Liver (tissue), 3 donors: ENCODE measurements at regions not wholly inside any gene's neighbourhood (a gene's known extent, or its start where the extent isn't known, plus 50 kb on each side); places are given as distances from the start of the nearest gene placed in this dataset.

Experiments used
- EGR1 ChIP-seq, 2 donors: IDR thresholded peaks; 2 replicates each; pipeline ENCODE4 v1.6.1; 2016 to 2018; ENCODE audit warnings: antibody characterized with exemption in 2 of 2, low read depth in 2 of 2
- FOXA1 ChIP-seq: IDR thresholded peaks from 2 replicates; pipeline ENCODE4 v1.6.1; 2016; ENCODE audit warnings: antibody characterized with exemption
- TF ChIP-seq, protein P1 (sequence below): fragments of 150-350 bp; IDR thresholded peaks from 2 replicates; pipeline ENCODE4 v1.5.1; 2017; ENCODE audit warnings: improper control_type of control experiment, low read depth, low read length; ENCODE audit not compliant: missing input control
- TF ChIP-seq, protein P2 (sequence below): IDR thresholded peaks from 2 replicates; pipeline ENCODE4 v1.6.1; 2016; ENCODE audit warnings: antibody characterized with exemption, mild to moderate bottlenecking
- donor health status: healthy.
- donor health status: healthy.

DNA sequence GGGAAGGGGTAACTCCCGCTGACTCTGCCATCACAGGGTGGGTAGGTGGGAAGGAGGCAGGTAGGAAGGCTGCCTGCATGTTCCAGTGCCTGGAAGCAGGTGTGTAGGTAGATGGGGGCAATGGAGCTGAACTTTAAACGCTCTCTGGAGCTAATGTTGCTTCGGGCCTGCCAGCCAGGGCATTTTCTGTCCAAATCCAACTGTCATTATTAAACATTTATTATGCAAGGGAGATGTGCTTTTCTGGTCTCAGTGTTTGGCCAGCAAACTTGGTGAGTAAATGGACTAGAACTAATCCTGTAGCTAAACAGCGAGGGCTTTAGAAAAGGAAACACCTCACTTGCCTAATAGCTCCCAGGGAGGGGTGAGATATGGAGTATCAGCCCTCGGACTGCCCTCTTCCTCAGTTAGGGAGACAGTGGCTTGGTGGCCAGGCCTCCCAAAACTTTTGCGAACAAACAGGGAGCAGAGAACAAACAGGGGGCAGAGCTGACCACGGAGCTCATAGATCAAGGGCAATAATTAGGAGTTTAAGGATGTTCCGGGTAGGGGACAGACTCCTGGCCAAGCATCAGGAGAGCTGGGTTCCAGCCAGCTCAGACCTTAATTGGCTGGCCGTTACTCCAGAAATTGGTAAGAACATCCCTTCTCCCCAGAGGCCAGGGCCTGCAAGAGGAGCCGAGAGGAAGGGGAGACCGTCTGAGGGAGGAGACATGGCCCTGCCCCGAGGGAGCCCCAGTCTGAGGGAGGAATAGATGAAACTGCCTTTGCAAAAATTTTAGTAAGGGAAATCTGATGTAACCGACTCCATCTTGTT, 131.1 kb downstream of the VEGFA start:
- TF ChIP-seq, protein P1, sequence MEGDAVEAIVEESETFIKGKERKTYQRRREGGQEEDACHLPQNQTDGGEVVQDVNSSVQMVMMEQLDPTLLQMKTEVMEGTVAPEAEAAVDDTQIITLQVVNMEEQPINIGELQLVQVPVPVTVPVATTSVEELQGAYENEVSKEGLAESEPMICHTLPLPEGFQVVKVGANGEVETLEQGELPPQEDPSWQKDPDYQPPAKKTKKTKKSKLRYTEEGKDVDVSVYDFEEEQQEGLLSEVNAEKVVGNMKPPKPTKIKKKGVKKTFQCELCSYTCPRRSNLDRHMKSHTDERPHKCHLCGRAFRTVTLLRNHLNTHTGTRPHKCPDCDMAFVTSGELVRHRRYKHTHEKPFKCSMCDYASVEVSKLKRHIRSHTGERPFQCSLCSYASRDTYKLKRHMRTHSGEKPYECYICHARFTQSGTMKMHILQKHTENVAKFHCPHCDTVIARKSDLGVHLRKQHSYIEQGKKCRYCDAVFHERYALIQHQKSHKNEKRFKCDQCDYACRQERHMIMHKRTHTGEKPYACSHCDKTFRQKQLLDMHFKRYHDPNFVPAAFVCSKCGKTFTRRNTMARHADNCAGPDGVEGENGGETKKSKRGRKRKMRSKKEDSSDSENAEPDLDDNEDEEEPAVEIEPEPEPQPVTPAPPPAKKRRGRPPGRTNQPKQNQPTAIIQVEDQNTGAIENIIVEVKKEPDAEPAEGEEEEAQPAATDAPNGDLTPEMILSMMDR = no peak
- peak; percentile 62 for TF ChIP-seq FOXA1
- TF ChIP-seq EGR1 (IDR thresholded peaks at IDR 0.05; ENCODE audit: low read depth in 2 of 2) = peak in 1 of 2 donors; percentile 66
- TF ChIP-seq, protein P2, sequence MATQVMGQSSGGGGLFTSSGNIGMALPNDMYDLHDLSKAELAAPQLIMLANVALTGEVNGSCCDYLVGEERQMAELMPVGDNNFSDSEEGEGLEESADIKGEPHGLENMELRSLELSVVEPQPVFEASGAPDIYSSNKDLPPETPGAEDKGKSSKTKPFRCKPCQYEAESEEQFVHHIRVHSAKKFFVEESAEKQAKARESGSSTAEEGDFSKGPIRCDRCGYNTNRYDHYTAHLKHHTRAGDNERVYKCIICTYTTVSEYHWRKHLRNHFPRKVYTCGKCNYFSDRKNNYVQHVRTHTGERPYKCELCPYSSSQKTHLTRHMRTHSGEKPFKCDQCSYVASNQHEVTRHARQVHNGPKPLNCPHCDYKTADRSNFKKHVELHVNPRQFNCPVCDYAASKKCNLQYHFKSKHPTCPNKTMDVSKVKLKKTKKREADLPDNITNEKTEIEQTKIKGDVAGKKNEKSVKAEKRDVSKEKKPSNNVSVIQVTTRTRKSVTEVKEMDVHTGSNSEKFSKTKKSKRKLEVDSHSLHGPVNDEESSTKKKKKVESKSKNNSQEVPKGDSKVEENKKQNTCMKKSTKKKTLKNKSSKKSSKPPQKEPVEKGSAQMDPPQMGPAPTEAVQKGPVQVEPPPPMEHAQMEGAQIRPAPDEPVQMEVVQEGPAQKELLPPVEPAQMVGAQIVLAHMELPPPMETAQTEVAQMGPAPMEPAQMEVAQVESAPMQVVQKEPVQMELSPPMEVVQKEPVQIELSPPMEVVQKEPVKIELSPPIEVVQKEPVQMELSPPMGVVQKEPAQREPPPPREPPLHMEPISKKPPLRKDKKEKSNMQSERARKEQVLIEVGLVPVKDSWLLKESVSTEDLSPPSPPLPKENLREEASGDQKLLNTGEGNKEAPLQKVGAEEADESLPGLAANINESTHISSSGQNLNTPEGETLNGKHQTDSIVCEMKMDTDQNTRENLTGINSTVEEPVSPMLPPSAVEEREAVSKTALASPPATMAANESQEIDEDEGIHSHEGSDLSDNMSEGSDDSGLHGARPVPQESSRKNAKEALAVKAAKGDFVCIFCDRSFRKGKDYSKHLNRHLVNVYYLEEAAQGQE = no peak
